ENCODE measurements at regions not wholly inside any gene's neighbourhood (a gene's known extent, or its start where the extent isn't known, plus 50 kb on each side); places are given as distances from the start of the nearest gene placed in this dataset.

DNA sequence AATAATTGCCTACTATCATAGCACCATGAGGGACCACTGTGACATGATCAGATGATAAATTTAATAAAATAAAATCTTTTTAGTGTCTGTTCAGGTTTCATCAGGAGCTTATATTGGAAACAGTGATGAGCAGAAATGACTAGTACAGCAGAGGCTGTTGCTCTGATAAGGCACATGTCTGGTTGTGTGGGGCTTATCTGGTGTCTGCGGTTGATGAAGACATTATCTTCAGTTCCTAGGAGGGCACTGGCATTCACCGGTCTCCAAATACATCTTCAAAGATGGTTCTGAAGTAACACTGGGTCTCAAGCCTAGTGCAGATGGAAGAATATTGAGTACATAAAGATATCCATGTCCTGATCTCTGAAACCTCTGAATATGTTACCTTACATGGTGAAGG lies 125.3 kb downstream of the SUCNR1 start:
- no peaks in the 10 kb centered on the region for H3K27me3 ChIP-seq (ENCODE audit: insufficient read depth, low read length)
- H3K36me3 ChIP-seq (ENCODE audit: insufficient read depth, low read length), result no peaks in the 10 kb centered on the region
- no peak overlapping the region for H3K4me3 ChIP-seq (ENCODE audit: insufficient read depth, low read length)
- TF ChIP-seq, protein P1, sequence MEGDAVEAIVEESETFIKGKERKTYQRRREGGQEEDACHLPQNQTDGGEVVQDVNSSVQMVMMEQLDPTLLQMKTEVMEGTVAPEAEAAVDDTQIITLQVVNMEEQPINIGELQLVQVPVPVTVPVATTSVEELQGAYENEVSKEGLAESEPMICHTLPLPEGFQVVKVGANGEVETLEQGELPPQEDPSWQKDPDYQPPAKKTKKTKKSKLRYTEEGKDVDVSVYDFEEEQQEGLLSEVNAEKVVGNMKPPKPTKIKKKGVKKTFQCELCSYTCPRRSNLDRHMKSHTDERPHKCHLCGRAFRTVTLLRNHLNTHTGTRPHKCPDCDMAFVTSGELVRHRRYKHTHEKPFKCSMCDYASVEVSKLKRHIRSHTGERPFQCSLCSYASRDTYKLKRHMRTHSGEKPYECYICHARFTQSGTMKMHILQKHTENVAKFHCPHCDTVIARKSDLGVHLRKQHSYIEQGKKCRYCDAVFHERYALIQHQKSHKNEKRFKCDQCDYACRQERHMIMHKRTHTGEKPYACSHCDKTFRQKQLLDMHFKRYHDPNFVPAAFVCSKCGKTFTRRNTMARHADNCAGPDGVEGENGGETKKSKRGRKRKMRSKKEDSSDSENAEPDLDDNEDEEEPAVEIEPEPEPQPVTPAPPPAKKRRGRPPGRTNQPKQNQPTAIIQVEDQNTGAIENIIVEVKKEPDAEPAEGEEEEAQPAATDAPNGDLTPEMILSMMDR (IDR thresholded peaks at IDR 0.05; ENCODE audit: extremely low read depth, low read depth, low read length), result no peak
- no peak overlapping the region for H3K4me2 ChIP-seq (ENCODE audit: insufficient read depth, low read length)
- H3K79me2 ChIP-seq (ENCODE audit: insufficient read depth, low read length), result no peaks in the 10 kb centered on the region
- H3K9me3 ChIP-seq (ENCODE audit: low read depth, low read length), result no peaks in the 10 kb centered on the region
- H4K20me1 ChIP-seq (ENCODE audit: insufficient read depth, low read length), result no peaks in the 10 kb centered on the region
- no peak for DNase-seq (ENCODE audit: insufficient read length, low spot score, missing footprints)
- no peak overlapping the region for H3K27ac ChIP-seq (ENCODE audit: low read depth, low read length)
- no peaks in the 10 kb centered on the region for H3K4me1 ChIP-seq (ENCODE audit: insufficient read depth, low read length)
- no peak overlapping the region for H2AFZ ChIP-seq (ENCODE audit: low read length)

DNA sequence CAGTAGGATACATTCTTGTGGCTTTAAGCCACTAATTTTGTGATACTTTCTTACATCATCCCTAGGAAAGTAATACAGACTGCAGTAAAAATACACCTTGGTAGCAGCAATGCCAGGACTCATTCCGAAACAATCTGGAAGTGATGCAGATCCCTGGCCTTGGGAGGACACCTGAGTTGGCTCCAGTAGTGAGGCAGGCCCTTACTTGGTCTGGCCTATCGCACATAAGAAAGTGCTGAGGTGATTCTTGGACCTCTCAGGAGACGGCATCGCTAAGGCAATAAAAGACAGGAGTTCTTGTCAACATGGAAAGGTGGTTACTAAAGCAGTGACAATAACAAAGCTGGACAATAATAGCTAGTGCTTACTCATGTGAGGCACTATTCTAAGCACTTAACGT lies 126.5 kb downstream of the SUCNR1 start:
- Histone ChIP-seq H3K27ac (ENCODE audit: low read depth, low read length) (no peak overlapping the region), H3K79me2 (ENCODE audit: insufficient read depth, low read length) (no peaks in the 10 kb centered on the region), H3K4me1 (ENCODE audit: insufficient read depth, low read length) (no peaks in the 10 kb centered on the region), H3K9me3 (ENCODE audit: low read depth, low read length) (no peaks in the 10 kb centered on the region), H3K36me3 (ENCODE audit: insufficient read depth, low read length) (no peaks in the 10 kb centered on the region), H2AFZ (ENCODE audit: low read length) (no peak overlapping the region), H3K4me3 (ENCODE audit: insufficient read depth, low read length) (no peak overlapping the region), H4K20me1 (ENCODE audit: insufficient read depth, low read length) (no peaks in the 10 kb centered on the region), H3K4me2 (ENCODE audit: insufficient read depth, low read length) (no peak overlapping the region), H3K27me3 (ENCODE audit: insufficient read depth, low read length) (no peaks in the 10 kb centered on the region)
- TF ChIP-seq, protein P1 (IDR thresholded peaks at IDR 0.05; ENCODE audit: extremely low read depth, low read depth, low read length), result no peak
- DNase-seq (ENCODE audit: insufficient read length, low spot score, missing footprints), result no peak

DNA sequence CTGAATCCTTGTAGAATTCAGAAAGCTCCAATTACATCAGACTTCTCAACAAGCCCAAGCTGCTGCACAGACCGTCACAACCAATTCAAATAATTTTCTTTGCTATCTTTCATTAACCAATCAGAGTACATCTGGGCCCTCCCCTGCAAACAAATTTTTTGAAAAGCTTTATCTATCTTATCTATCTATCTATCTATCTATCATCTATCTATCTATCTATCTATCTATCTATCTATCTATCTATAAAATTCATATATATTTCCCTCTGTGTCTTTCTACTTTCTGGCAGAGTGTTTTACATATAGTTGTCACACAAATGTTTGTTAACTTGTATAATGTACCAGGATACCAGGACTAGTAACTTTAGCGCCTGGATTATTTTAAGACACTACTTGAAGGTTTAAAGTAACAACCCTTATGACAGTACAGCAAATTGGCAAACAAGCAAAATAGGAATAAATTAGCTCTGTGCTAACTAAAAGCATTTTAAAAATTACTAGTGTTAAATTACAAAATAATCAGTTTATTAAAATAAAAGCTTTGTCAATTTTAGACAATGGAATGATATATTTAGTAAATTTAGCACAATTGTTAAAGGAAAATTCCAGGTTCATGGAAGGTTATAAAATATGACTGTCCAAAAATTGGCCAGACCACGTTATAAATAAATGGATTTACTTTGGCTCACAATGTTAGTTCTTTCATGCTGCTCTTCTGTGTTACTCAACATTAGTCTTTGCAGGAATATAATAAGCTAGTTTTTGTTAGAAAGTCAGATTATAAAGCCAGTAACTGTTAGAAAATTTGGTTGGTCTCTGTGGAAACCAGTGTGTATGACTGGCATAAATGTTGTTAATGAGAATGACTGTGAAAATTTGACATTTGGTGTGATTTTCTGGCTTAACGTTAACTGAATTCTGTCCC lies 138.6 kb downstream of the SUCNR1 start:
- Histone ChIP-seq H3K79me2 (ENCODE audit: insufficient read depth, low read length) (no peaks in the 10 kb centered on the region), H3K36me3 (ENCODE audit: insufficient read depth, low read length) (no peaks in the 10 kb centered on the region), H3K4me2 (ENCODE audit: insufficient read depth, low read length) (no peak overlapping the region), H2AFZ (ENCODE audit: low read length) (no peak overlapping the region), H3K4me1 (ENCODE audit: insufficient read depth, low read length) (no peaks in the 10 kb centered on the region), H3K4me3 (ENCODE audit: insufficient read depth, low read length) (no peak overlapping the region), H3K9me3 (ENCODE audit: low read depth, low read length) (no peaks in the 10 kb centered on the region), H3K27me3 (ENCODE audit: insufficient read depth, low read length) (no peaks in the 10 kb centered on the region), H3K27ac (ENCODE audit: low read depth, low read length) (no peak overlapping the region), H4K20me1 (ENCODE audit: insufficient read depth, low read length) (no peaks in the 10 kb centered on the region)
- no peak for DNase-seq (ENCODE audit: insufficient read length, low spot score, missing footprints)
- TF ChIP-seq, protein P1 (IDR thresholded peaks at IDR 0.05; ENCODE audit: extremely low read depth, low read depth, low read length), result no peak

DNA sequence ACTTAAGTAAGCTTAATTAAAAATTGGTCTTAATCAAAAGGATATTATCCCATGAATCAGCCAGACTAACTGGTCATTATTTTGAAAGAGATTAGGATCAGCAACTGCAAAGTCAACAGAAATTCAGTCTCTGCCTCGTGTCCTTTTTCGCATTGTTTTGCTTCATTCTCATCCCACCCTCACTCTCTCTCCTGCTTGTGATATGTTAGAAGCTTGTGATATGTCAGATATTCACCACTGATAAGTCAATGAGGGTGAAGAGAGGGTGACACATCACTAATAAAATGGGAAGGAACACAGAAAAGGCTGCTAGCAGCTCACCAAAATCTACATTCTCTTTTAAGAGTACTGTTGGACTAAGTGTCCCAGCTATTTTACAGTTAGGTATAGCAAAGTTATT lies 146.1 kb downstream of the SUCNR1 start:
- H3K79me2 ChIP-seq (ENCODE audit: insufficient read depth, low read length), result no peaks in the 10 kb centered on the region
- no peak overlapping the region for H3K27ac ChIP-seq (ENCODE audit: low read depth, low read length)
- no peaks in the 10 kb centered on the region for H4K20me1 ChIP-seq (ENCODE audit: insufficient read depth, low read length)
- H3K36me3 ChIP-seq (ENCODE audit: insufficient read depth, low read length), result no peaks in the 10 kb centered on the region
- peaks cover 17% of the 10 kb centered on the region for H3K4me1 ChIP-seq (ENCODE audit: insufficient read depth, low read length)
- H3K9me3 ChIP-seq (ENCODE audit: low read depth, low read length), result no peaks in the 10 kb centered on the region
- H3K27me3 ChIP-seq (ENCODE audit: insufficient read depth, low read length), result no peaks in the 10 kb centered on the region
- no peak overlapping the region for H3K4me3 ChIP-seq (ENCODE audit: insufficient read depth, low read length)
- no peak overlapping the region for H3K4me2 ChIP-seq (ENCODE audit: insufficient read depth, low read length)
- peak overlapping the region; percentile 73 for H2AFZ ChIP-seq (ENCODE audit: low read length)
- TF ChIP-seq, protein P1 (IDR thresholded peaks at IDR 0.05; ENCODE audit: extremely low read depth, low read depth, low read length), result no peak
- DNase-seq (ENCODE audit: insufficient read length, low spot score, missing footprints), result no peak
